Natural killer cell (primary cell): ENCODE measurements at regions not wholly inside any gene's neighbourhood (a gene's known extent, or its start where the extent isn't known, plus 50 kb on each side); places are given as distances from the start of the nearest gene placed in this dataset.

Experiments
- ATAC-seq, 3 donors: fragments of 150-1000 bp in 2 of 3; fragments of 200-7000 bp in 1 of 3; cut with Tn5 transposase; 1 replicate in 1 of 3; 2 replicates in 2 of 3; pipeline ENCODE4 v1.10.0; 2021; ENCODE audit warnings: mild to moderate bottlenecking in 2 of 3, moderate library complexity in 2 of 3
- DNase-seq, 2 donors: peaks; one replicate each; pipeline versions ENCODE4 v3.0.0 to v3.0.0-alpha.2; 2013 to 2021; ENCODE audit warnings: mixed read lengths in 1 of 2
- H3K27ac ChIP-seq: one replicate; pipeline ENCODE4 v1.5.1; 2013; ENCODE audit warnings: mild to moderate bottlenecking, low read length
- H3K27me3 ChIP-seq: one replicate; pipeline ENCODE4 v1.6.1; 2013; ENCODE audit warnings: low read length; ENCODE audit not compliant: control insufficient read depth, insufficient read depth
- H3K36me3 ChIP-seq: one replicate; pipeline ENCODE4 v1.6.1; 2013; ENCODE audit warnings: low read length; ENCODE audit not compliant: control insufficient read depth, insufficient read depth
- H3K4me1 ChIP-seq: one replicate; pipeline ENCODE4 v1.6.1; 2013; ENCODE audit warnings: low read length; ENCODE audit not compliant: control insufficient read depth, insufficient read depth
- H3K4me3 ChIP-seq: one replicate; pipeline ENCODE4 v1.5.1; 2013; ENCODE audit warnings: low read length
- H3K9me3 ChIP-seq: one replicate; pipeline ENCODE4 v1.6.1; 2013; ENCODE audit warnings: low read length; ENCODE audit not compliant: control insufficient read depth, insufficient read depth
- H3K27ac Mint-ChIP-seq, 2 donors: one replicate each; pipeline ENCODE4 v1.8.0; 2022; ENCODE audit warnings: mild to moderate bottlenecking in 2 of 2, mixed read lengths in 2 of 2, moderate library complexity in 1 of 2
- H3K27me3 Mint-ChIP-seq, 2 donors: one replicate each; pipeline ENCODE4 v1.8.0; 2022; ENCODE audit warnings: low read depth in 2 of 2, mixed read lengths in 2 of 2
- H3K36me3 Mint-ChIP-seq: one replicate; pipeline ENCODE4 v1.8.0; 2022; ENCODE audit warnings: mixed read lengths
- H3K4me1 Mint-ChIP-seq, 2 donors: one replicate each; pipeline ENCODE4 v1.8.0; 2022; ENCODE audit warnings: mixed read lengths in 2 of 2
- H3K4me3 Mint-ChIP-seq: one replicate; pipeline ENCODE4 v1.8.0; 2022; ENCODE audit warnings: mild to moderate bottlenecking, moderate library complexity, mixed read lengths
- H3K9me3 Mint-ChIP-seq, 2 donors: one replicate each; pipeline ENCODE4 v1.8.0; 2022; ENCODE audit warnings: mixed read lengths in 2 of 2
- CTCF ChIP-seq: fragments of 200-600 bp; IDR thresholded peaks from one replicate; pipeline ENCODE4 v1.8.0; 2022; ENCODE audit warnings: antibody characterized with exemption
- WGBS: methylation state at CpG from one replicate; pipeline ENCODE4 v1.1.7; 2013; ENCODE audit warnings: missing lambda C conversion rate; ENCODE audit not compliant: insufficient coverage; 5-methylcytosine and 5-hydroxymethylcytosine counted together
- intact Hi-C: fragments of 100-400 bp; cut with micrococcal nuclease; formaldehyde crosslinking; loops from one replicate; pipeline ENCODE4 v1.14.2; 2022

GRCh38 chr7:17520941-17521340, 222.5 kb downstream of the AHR start:
- Histone ChIP-seq H3K9me3 (no peaks in the 10 kb centered on the region), H3K27me3 (no peaks in the 10 kb centered on the region), H3K4me3 (no peak overlapping the region), H3K4me1 (no peaks in the 10 kb centered on the region), H3K36me3 (no peaks in the 10 kb centered on the region), H3K27ac (no peak overlapping the region)
- Mint-ChIP-seq H3K4me1 (no peaks in the 10 kb centered on the region), H3K4me3 (no peak overlapping the region), H3K36me3 (no peaks in the 10 kb centered on the region), H3K27ac (no peak overlapping the region), H3K27me3 (no peaks in the 10 kb centered on the region), H3K9me3 (no peaks in the 10 kb centered on the region)
- DNase-seq (no peak), ATAC-seq (no peak)
- no peak for TF ChIP-seq CTCF
- intact Hi-C loops, result no loop called here
- 100% methylated on average over 1 of the region's 1 CpG for WGBS

GRCh38 chr7:17521437-17521836, 223.0 kb downstream of the AHR start:
- Histone ChIP-seq H3K4me3 (no peak overlapping the region), H3K36me3 (no peaks in the 10 kb centered on the region), H3K9me3 (no peaks in the 10 kb centered on the region), H3K27me3 (no peaks in the 10 kb centered on the region), H3K4me1 (no peaks in the 10 kb centered on the region), H3K27ac (no peak overlapping the region)
- no peak for DNase-seq
- Mint-ChIP-seq H3K27ac (no peak overlapping the region), H3K36me3 (no peaks in the 10 kb centered on the region), H3K9me3 (no peaks in the 10 kb centered on the region), H3K27me3 (no peaks in the 10 kb centered on the region), H3K4me1 (no peaks in the 10 kb centered on the region), H3K4me3 (no peak overlapping the region)
- ATAC-seq, result no peak
- TF ChIP-seq CTCF, result no peak
- WGBS, result 0% methylated on average over 1 of the region's 2 CpGs
- intact Hi-C loops, result no loop called here

- Histone ChIP-seq H3K4me3 (no peak overlapping the region), H3K9me3 (no peaks in the 10 kb centered on the region), H3K36me3 (no peaks in the 10 kb centered on the region), H3K4me1 (no peaks in the 10 kb centered on the region), H3K27ac (no peak overlapping the region), H3K27me3 (no peaks in the 10 kb centered on the region)
- 77% methylated on average over 7 of the region's 7 CpGs for WGBS
- H3K27ac Mint-ChIP-seq, result no peak overlapping the region
- intact Hi-C loops, result no loop called here
- TF ChIP-seq CTCF, result no peak
- H3K36me3 Mint-ChIP-seq, result no peaks in the 10 kb centered on the region
- H3K4me3 Mint-ChIP-seq, result no peak overlapping the region
- no peaks in the 10 kb centered on the region for H3K4me1 Mint-ChIP-seq
- no peaks in the 10 kb centered on the region for H3K27me3 Mint-ChIP-seq
- no peaks in the 10 kb centered on the region for H3K9me3 Mint-ChIP-seq
- ATAC-seq, result no peak
- no peak for DNase-seq
Measured at GRCh38 chr7:17523813-17524739, 225.6 kb downstream of the AHR start.

- intact Hi-C loops, result no loop called here
- WGBS, result 70% methylated on average over 2 of the region's 3 CpGs
- H3K9me3 Mint-ChIP-seq, result no peaks in the 10 kb centered on the region
Measured at GRCh38 chr7:17524746-17525145, 226.3 kb downstream of the AHR start.

More at GRCh38 chr7:17524746-17525145, 226.3 kb downstream of the AHR start:
- Histone ChIP-seq H3K27ac (no peak overlapping the region), H3K36me3 (no peaks in the 10 kb centered on the region), H3K27me3 (no peaks in the 10 kb centered on the region), H3K4me1 (no peaks in the 10 kb centered on the region), H3K4me3 (no peak overlapping the region), H3K9me3 (no peaks in the 10 kb centered on the region)
- no peak overlapping the region for H3K4me3 Mint-ChIP-seq
- ATAC-seq (no peak), DNase-seq (no peak)
- H3K4me1 Mint-ChIP-seq, result no peaks in the 10 kb centered on the region
- no peaks in the 10 kb centered on the region for H3K36me3 Mint-ChIP-seq
- H3K27ac Mint-ChIP-seq, result no peak overlapping the region
- H3K27me3 Mint-ChIP-seq, result no peaks in the 10 kb centered on the region
- no peak for TF ChIP-seq CTCF
